OCI-LY7 (cell line): ENCODE measurements at regions not wholly inside any gene's neighbourhood (a gene's known extent, or its start where the extent isn't known, plus 50 kb on each side); places are given as distances from the start of the nearest gene placed in this dataset.

Experiments used
- BruUV-seq: library from RNA; stranded (reverse); fragments of 400-500 nt; replicated peaks from 2 replicates; lab custom pipeline; 2021; lab: Mats Ljungman, UMichigan
- CTCF ChIA-PET: fragments of 300-600 bp; sonication (Branson Sonifier 250); formaldehyde crosslinking; loops from one replicate; lab custom pipeline; 2022; ENCODE audit warnings: antibody characterized with exemption; ENCODE audit not compliant: unreplicated experiment; lab: Charles Lee
- POLR2A ChIA-PET: fragments of 300-600 bp; sonication (Branson Sonifier 250); formaldehyde crosslinking; loops from one replicate; lab custom pipeline; 2022; ENCODE audit warnings: antibody characterized with exemption; lab: Charles Lee
- DNase-seq: peaks from one replicate; pipeline ENCODE4 v3.0.0-alpha.2; 2015; ENCODE audit warnings: low spot score
- H2AFZ ChIP-seq: fragments of 200-600 bp; sonication (generic), shearing (Covaris generic); 2 replicates; pipeline ENCODE4 v1.6.1; 2014; ENCODE audit warnings: mild to moderate bottlenecking, antibody characterized with exemption, low read length, moderate library complexity
- H3K27ac ChIP-seq: fragments of 200-600 bp; sonication (generic); 2 replicates; pipeline ENCODE4 v1.5.1; 2014; ENCODE audit warnings: mixed run types, low read depth, mild to moderate bottlenecking, moderate library complexity, low read length, inconsistent platforms; ENCODE audit not compliant: poor library complexity, severe bottlenecking
- H3K36me3 ChIP-seq: fragments of 200-600 bp; sonication (generic); 2 replicates; pipeline ENCODE4 v1.6.1; 2014; ENCODE audit warnings: mild to moderate bottlenecking, antibody characterized with exemption, low read length, moderate library complexity, mixed read lengths; ENCODE audit not compliant: insufficient read depth
- H3K4me1 ChIP-seq: fragments of 200-600 bp; sonication (generic); 2 replicates; pipeline ENCODE4 v1.5.1; 2014; ENCODE audit warnings: mild to moderate bottlenecking, low read length; ENCODE audit not compliant: insufficient read depth, poor library complexity, severe bottlenecking
- H3K4me2 ChIP-seq: fragments of 200-600 bp; sonication (generic); 2 replicates; pipeline ENCODE4 v1.6.1; 2014; ENCODE audit warnings: mild to moderate bottlenecking, low read length
- H3K4me3 ChIP-seq: fragments of 200-600 bp; sonication (generic); 2 replicates; pipeline ENCODE4 v1.5.1; 2014; ENCODE audit warnings: mild to moderate bottlenecking, low read depth, low read length; ENCODE audit not compliant: poor library complexity, severe bottlenecking
- H3K79me2 ChIP-seq: fragments of 200-600 bp; sonication (generic); 2 replicates; pipeline ENCODE4 v1.6.1; 2016; ENCODE audit warnings: low read depth, mild to moderate bottlenecking, low read length, moderate library complexity, mixed read lengths; ENCODE audit not compliant: insufficient read depth
- H3K9me2 ChIP-seq: fragments of 200-600 bp; sonication (generic); 2 replicates; pipeline ENCODE4 v1.6.1; 2016; ENCODE audit warnings: mild to moderate bottlenecking, low read length, mixed read lengths; ENCODE audit not compliant: insufficient read depth
- H3K9me3 ChIP-seq: fragments of 200-600 bp; sonication (generic); 2 replicates; pipeline ENCODE4 v1.6.1; 2014; ENCODE audit warnings: mild to moderate bottlenecking, mixed run types, low read length, mixed read lengths
- H4K20me1 ChIP-seq: fragments of 200-600 bp; sonication (generic); 2 replicates; pipeline ENCODE4 v1.6.1; 2014; ENCODE audit warnings: mild to moderate bottlenecking, antibody characterized with exemption, low read length, moderate library complexity, mixed read lengths; ENCODE audit not compliant: insufficient read depth
- EZH2phosphoT487 ChIP-seq: fragments of 200-600 bp; sonication (generic); IDR thresholded peaks from 2 replicates; pipeline ENCODE4 v1.6.1; 2018; ENCODE audit warnings: low read depth, borderline replicate concordance, mild to moderate bottlenecking, mixed run types, antibody characterized with exemption, low read length, moderate library complexity, mixed read lengths
- intact Hi-C: fragments of 100-400 bp; cut with micrococcal nuclease; formaldehyde crosslinking; loops from one replicate; pipeline ENCODE4 v1.10.0; 2022; ENCODE audit not compliant: unreplicated experiment
- TF ChIP-seq, protein P1 (sequence below): fragments of 200-600 bp; sonication (generic); conservative IDR thresholded peaks from 2 replicates; pipeline ENCODE4 v1.5.1; 2014; ENCODE audit warnings: mild to moderate bottlenecking, antibody characterized with exemption, low read length, moderate library complexity, mixed read lengths

GRCh38 chr13:61685682-61686012, 270.0 kb upstream of the PCDH20 start:
- no peak for DNase-seq
- intact Hi-C loops, result no loop called here
- CTCF ChIA-PET, result no interaction called here

GRCh38 chr13:61684976-61685681, 269.5 kb upstream of the PCDH20 start:
- no peak overlapping the region for H2AFZ ChIP-seq
- CTCF ChIA-PET, result no interaction called here

More at GRCh38 chr13:61685682-61686012, 270.0 kb upstream of the PCDH20 start:
- no peaks in the 10 kb centered on the region for H3K79me2 ChIP-seq
- H3K36me3 ChIP-seq, result no peaks in the 10 kb centered on the region
- H3K4me3 ChIP-seq, result no peak overlapping the region
- POLR2A ChIA-PET, result no interaction called here
- H3K27ac ChIP-seq, result no peak overlapping the region
- H4K20me1 ChIP-seq, result no peaks in the 10 kb centered on the region
- no peaks in the 10 kb centered on the region for H3K9me2 ChIP-seq
- TF ChIP-seq, protein P1, sequence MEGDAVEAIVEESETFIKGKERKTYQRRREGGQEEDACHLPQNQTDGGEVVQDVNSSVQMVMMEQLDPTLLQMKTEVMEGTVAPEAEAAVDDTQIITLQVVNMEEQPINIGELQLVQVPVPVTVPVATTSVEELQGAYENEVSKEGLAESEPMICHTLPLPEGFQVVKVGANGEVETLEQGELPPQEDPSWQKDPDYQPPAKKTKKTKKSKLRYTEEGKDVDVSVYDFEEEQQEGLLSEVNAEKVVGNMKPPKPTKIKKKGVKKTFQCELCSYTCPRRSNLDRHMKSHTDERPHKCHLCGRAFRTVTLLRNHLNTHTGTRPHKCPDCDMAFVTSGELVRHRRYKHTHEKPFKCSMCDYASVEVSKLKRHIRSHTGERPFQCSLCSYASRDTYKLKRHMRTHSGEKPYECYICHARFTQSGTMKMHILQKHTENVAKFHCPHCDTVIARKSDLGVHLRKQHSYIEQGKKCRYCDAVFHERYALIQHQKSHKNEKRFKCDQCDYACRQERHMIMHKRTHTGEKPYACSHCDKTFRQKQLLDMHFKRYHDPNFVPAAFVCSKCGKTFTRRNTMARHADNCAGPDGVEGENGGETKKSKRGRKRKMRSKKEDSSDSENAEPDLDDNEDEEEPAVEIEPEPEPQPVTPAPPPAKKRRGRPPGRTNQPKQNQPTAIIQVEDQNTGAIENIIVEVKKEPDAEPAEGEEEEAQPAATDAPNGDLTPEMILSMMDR, result no peak
- TF ChIP-seq EZH2phosphoT487, result no peak
- no peak overlapping the region for H2AFZ ChIP-seq
- H3K9me3 ChIP-seq, result no peaks in the 10 kb centered on the region
- no peak overlapping the region for H3K4me2 ChIP-seq
- no TSS peak for BruUV-seq
- H3K4me1 ChIP-seq, result no peaks in the 10 kb centered on the region

DNA sequence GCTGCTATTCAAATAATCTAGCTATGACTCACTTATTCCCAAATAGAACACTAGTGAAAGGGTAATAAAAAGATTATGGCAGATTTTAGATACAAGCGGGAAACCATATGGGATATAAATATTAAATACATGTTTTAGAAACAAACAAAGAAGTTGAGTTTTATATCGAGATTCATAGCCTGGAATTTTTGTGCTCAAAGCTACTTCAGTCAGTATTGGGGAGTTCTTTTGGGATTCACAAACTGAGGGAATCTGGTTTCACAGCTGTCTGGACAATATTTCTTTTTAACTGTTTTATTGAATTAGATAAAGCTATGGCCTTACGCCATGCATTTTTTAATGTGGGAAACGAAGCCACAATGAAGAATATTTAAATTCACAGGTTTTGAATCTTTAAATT, 257.1 kb upstream of the PCDH20 start:
- TF ChIP-seq, protein P1, result no peak
- TF ChIP-seq EZH2phosphoT487, result no peak
- no TSS peak for BruUV-seq
- no peak overlapping the region for H3K4me3 ChIP-seq
- no peak overlapping the region for H3K4me2 ChIP-seq
- no peaks in the 10 kb centered on the region for H3K36me3 ChIP-seq
- DNase-seq, result no peak
- no peaks in the 10 kb centered on the region for H3K9me3 ChIP-seq
- no peaks in the 10 kb centered on the region for H3K4me1 ChIP-seq
- no peaks in the 10 kb centered on the region for H3K79me2 ChIP-seq
- ChIA-PET POLR2A (no interaction called here), CTCF (no interaction called here)
- H2AFZ ChIP-seq, result no peak overlapping the region
- intact Hi-C loops, result no loop called here
- H3K27ac ChIP-seq, result no peak overlapping the region
- H3K9me2 ChIP-seq, result no peaks in the 10 kb centered on the region
- H4K20me1 ChIP-seq, result no peaks in the 10 kb centered on the region

More at GRCh38 chr13:61684976-61685681, 269.5 kb upstream of the PCDH20 start:
- no peak for DNase-seq
- Histone ChIP-seq H3K9me3 (no peaks in the 10 kb centered on the region), H3K4me1 (no peaks in the 10 kb centered on the region), H3K79me2 (no peaks in the 10 kb centered on the region), H3K4me2 (no peak overlapping the region), H3K27ac (no peak overlapping the region), H4K20me1 (no peaks in the 10 kb centered on the region), H3K36me3 (no peaks in the 10 kb centered on the region), H3K9me2 (no peaks in the 10 kb centered on the region), H3K4me3 (no peak overlapping the region)
- POLR2A ChIA-PET, result no interaction called here
- no TSS peak for BruUV-seq
- intact Hi-C loops, result no loop called here
- TF ChIP-seq, protein P1, result no peak
- no peak for TF ChIP-seq EZH2phosphoT487
